Mucosa of descending colon (tissue), 3 donors: ENCODE measurements at regions not wholly inside any gene's neighbourhood (a gene's known extent, or its start where the extent isn't known, plus 50 kb on each side); places are given as distances from the start of the nearest gene placed in this dataset.

Experiments used
- ATAC-seq: fragments of 200-7000 bp; cut with Tn5 transposase; one replicate; pipeline ENCODE4 v1.9.1; 2020; ENCODE audit warnings: mild to moderate bottlenecking, moderate library complexity
- DNase-seq, 3 donors: peaks; one replicate each; pipeline ENCODE4 v3.0.0-alpha.2; 2020
- H3K36me3 ChIP-seq: fragments of 200-600 bp; one replicate; pipeline ENCODE4 v1.8.0; 2021; ENCODE audit warnings: low read depth, mild to moderate bottlenecking
- H3K4me1 ChIP-seq: fragments of 200-600 bp; one replicate; pipeline ENCODE4 v1.8.0; 2021; ENCODE audit warnings: low read depth, mild to moderate bottlenecking
- H3K4me3 ChIP-seq: fragments of 200-600 bp; one replicate; pipeline ENCODE4 v1.8.0; 2021; ENCODE audit warnings: mild to moderate bottlenecking
- H3K9me3 ChIP-seq: fragments of 200-600 bp; one replicate; pipeline ENCODE4 v1.8.0; 2021; ENCODE audit warnings: mild to moderate bottlenecking
- CTCF ChIP-seq: fragments of 200-600 bp; IDR thresholded peaks from one replicate; pipeline ENCODE4 v1.8.0; 2022; ENCODE audit warnings: antibody characterized with exemption, mild to moderate bottlenecking
- intact Hi-C, 2 donors: fragments of 100-400 bp; cut with DNase I in 1 of 2; cut with micrococcal nuclease in 1 of 2; formaldehyde crosslinking; loops; one replicate each; pipeline versions ENCODE4 v1.11.0 to v1.11.1; 2022; cut with DNase I, micrococcal nuclease
- donor health status: DM: no; HTN: no; CAD: no; lungs with moderate emphysema.
- donor health status: DM: no; HTN: no; CAD: no.
- donor health status: DM: no; HTN: yes; CAD: no.

DNA sequence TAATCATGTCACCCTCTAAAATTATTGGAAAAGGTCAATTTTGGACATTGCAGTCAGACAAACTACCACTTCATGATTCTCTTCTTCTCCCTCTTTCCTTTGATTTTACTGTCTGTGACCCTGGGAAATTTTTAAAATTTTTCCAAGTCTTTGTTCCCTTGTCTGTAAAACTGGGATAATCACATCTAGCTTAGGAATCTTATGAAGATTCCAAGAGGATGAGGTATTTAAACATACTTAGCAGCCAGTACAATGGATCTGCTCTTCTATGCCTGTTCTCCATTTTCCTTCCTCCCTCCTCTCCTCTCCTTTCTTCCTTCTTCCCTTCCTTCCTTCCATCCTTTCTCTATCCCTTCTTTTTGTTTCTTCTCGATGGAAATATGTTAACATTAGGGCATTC is 651.6 kb upstream of the MARCKS start:
- ATAC-seq: no peak
- no peak for DNase-seq
- no peak for TF ChIP-seq CTCF
- no peaks in the 10 kb centered on the region for H3K36me3 ChIP-seq
- no peaks in the 10 kb centered on the region for H3K9me3 ChIP-seq
- H3K4me1 ChIP-seq: no peaks in the 10 kb centered on the region
- intact Hi-C loops: no loop called here
- no peak overlapping the region for H3K4me3 ChIP-seq

GRCh38 chr6:113208726-113209125 is 648.4 kb upstream of the MARCKS start:
- Histone ChIP-seq H3K4me1 (no peaks in the 10 kb centered on the region), H3K9me3 (no peaks in the 10 kb centered on the region), H3K4me3 (no peak overlapping the region), H3K36me3 (no peaks in the 10 kb centered on the region)
- ATAC-seq (no peak), DNase-seq (no peak)
- no peak for TF ChIP-seq CTCF
- intact Hi-C loops: no loop called here

GRCh38 chr6:113209315-113209714 is 647.8 kb upstream of the MARCKS start:
- Histone ChIP-seq H3K4me1 (no peaks in the 10 kb centered on the region), H3K4me3 (no peak overlapping the region), H3K36me3 (no peaks in the 10 kb centered on the region), H3K9me3 (no peaks in the 10 kb centered on the region)
- intact Hi-C loops: no loop called here
- no peak for DNase-seq
- ATAC-seq: no peak
- no peak for TF ChIP-seq CTCF

- Histone ChIP-seq H3K4me3 (no peak overlapping the region), H3K36me3 (no peaks in the 10 kb centered on the region), H3K4me1 (no peaks in the 10 kb centered on the region), H3K9me3 (no peaks in the 10 kb centered on the region)
- DNase-seq: no peak
- ATAC-seq: no peak
- no peak for TF ChIP-seq CTCF
- intact Hi-C loops: no loop called here
These were observed 646.0 kb upstream of the MARCKS start for GRCh38 chr6:113211170-113211569.

DNA sequence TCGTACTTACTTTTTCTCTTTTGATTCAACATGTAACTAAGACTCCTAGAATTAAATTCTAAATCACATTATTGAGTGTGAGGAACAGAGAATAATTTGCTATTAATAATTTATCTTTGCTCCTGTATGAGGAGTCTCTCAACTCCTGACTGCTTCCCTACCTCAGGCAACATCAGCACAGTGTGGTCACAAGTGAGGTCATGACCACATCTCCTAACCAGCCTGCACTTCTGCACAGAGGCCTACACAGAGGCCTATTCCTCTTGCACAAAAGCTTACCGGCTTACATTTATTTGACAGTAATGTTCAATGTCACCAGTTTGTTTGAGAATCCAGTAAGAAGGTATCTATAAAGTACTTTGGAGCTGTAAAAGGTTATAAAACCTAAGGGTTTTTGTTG is 637.4 kb upstream of the MARCKS start:
- no peak for ATAC-seq
- Histone ChIP-seq H3K4me3 (no peak overlapping the region), H3K4me1 (no peaks in the 10 kb centered on the region), H3K9me3 (no peaks in the 10 kb centered on the region), H3K36me3 (no peaks in the 10 kb centered on the region)
- no peak for TF ChIP-seq CTCF
- intact Hi-C loops: no loop called here
- no peak for DNase-seq

GRCh38 chr6:113220832-113221231 is 636.3 kb upstream of the MARCKS start:
- no peaks in the 10 kb centered on the region for H3K4me1 ChIP-seq
- H3K9me3 ChIP-seq: no peaks in the 10 kb centered on the region
- intact Hi-C loops: no loop called here
- no peak overlapping the region for H3K4me3 ChIP-seq
- no peaks in the 10 kb centered on the region for H3K36me3 ChIP-seq
- DNase-seq (no peak), ATAC-seq (no peak)
- no peak for TF ChIP-seq CTCF
